Muscle layer of duodenum (tissue), 2 donors: ENCODE measurements at regions not wholly inside any gene's neighbourhood (a gene's known extent, or its start where the extent isn't known, plus 50 kb on each side); places are given as distances from the start of the nearest gene placed in this dataset.

Source experiments
- H3K27ac ChIP-seq: one replicate; pipeline ENCODE4 v1.7.0; 2013; ENCODE audit warnings: mild to moderate bottlenecking, low read length
- H3K27me3 ChIP-seq: one replicate; pipeline ENCODE4 v1.7.0; 2013; ENCODE audit warnings: low read depth, mild to moderate bottlenecking, control low read depth, low read length
- H3K36me3 ChIP-seq, 2 donors: one replicate each; pipeline ENCODE4 v1.7.0; 2013; ENCODE audit warnings: low read length in 2 of 2, control low read depth in 1 of 2, mild to moderate bottlenecking in 1 of 2; ENCODE audit not compliant: insufficient read depth in 2 of 2, control insufficient read depth in 1 of 2
- H3K4me1 ChIP-seq, 2 donors: one replicate each; pipeline ENCODE4 v1.7.0; 2013; ENCODE audit warnings: low read length in 2 of 2, mild to moderate bottlenecking in 2 of 2, control low read depth in 1 of 2, moderate library complexity in 1 of 2; ENCODE audit not compliant: insufficient read depth in 2 of 2, control insufficient read depth in 1 of 2
- H3K4me3 ChIP-seq, 2 donors: one replicate each; pipeline ENCODE4 v1.7.0; 2013; ENCODE audit warnings: low read length in 2 of 2, low read depth in 1 of 2, mild to moderate bottlenecking in 1 of 2
- H3K9me3 ChIP-seq, 2 donors: one replicate each; pipeline ENCODE4 v1.7.0; 2013; ENCODE audit warnings: low read length in 2 of 2, control low read depth in 1 of 2, mild to moderate bottlenecking in 1 of 2; ENCODE audit not compliant: control insufficient read depth in 1 of 2
- donor health status: healthy.

DNA sequence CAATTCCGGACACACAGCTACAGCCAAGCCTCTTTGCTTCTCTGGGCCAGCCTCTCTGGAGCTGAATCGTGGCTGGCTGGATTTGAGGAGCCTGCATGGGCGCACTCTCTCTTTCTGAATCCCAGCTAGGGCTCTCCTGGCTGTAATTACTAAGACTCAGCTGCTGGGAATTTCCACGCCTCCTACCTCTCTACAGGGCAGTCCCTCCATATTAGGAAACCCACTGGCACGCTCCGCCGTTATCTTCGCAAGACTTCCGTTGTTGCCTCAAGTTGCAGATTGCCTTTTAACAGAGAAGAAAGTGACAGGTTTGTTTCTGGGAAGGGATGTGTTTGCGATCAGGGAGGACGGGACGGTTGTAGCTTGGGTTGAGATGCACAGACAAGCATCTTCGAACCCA is 188.4 kb upstream of the NLRP1 start:
- Histone ChIP-seq H3K27me3 (no peaks in the 10 kb centered on the region), H3K4me1 (no peaks in the 10 kb centered on the region), H3K4me3 (no peak overlapping the region), H3K36me3 (no peaks in the 10 kb centered on the region), H3K27ac (no peak overlapping the region), H3K9me3 (no peaks in the 10 kb centered on the region)

DNA sequence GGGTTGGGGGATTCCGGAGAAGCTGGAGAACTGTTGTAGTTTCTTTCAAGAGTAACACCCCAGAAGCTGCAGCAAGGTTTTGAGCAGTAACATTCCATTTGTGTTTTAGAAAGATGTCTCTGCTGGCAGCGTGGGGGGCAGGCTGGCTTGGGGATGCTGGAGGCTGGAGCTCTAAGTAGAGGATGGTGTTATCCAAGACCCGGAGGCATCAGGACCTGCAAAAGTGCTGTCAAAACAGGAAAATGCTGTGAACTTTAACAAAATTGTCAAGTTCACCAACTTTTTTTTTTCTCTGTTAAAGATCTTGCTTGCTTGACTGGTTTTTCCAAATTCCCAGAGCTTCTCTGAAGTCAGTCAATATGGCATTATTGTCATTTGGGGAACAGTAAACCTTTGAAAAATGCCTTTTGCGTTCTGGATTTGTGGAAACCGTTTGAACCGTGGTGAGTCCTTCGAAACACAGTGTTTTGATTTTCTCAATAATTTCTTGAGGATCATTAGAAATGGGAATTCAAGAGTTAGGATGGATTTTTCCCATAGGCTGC is 189.6 kb upstream of the NLRP1 start:
- no peaks in the 10 kb centered on the region for H3K27me3 ChIP-seq
- no peak overlapping the region for H3K4me3 ChIP-seq
- no peaks in the 10 kb centered on the region for H3K36me3 ChIP-seq
- H3K9me3 ChIP-seq, result no peaks in the 10 kb centered on the region
- H3K4me1 ChIP-seq, result no peaks in the 10 kb centered on the region
- no peak overlapping the region for H3K27ac ChIP-seq

DNA sequence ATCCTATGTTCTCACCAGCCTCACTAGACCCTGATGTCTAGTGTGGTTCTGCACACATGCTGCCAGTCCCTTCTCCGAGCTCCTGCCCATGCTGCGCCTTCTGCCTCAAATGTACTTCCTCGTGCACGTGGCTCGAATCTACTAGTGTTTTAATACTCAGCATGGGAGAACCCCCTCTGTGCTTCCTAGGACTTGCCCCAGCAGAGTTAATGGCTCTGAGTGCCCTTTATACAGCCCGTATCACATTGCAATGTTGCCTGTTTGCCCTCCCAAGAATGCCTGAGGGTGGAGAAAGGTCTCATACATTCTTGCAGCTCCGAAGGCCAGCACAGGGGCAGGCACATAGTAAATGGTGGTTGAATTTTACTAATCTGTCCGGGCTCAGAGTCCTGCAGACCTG is 190.8 kb upstream of the NLRP1 start:
- Histone ChIP-seq H3K27ac (no peak overlapping the region), H3K9me3 (no peaks in the 10 kb centered on the region), H3K4me1 (no peaks in the 10 kb centered on the region), H3K27me3 (no peaks in the 10 kb centered on the region), H3K36me3 (no peaks in the 10 kb centered on the region), H3K4me3 (no peak overlapping the region)

DNA sequence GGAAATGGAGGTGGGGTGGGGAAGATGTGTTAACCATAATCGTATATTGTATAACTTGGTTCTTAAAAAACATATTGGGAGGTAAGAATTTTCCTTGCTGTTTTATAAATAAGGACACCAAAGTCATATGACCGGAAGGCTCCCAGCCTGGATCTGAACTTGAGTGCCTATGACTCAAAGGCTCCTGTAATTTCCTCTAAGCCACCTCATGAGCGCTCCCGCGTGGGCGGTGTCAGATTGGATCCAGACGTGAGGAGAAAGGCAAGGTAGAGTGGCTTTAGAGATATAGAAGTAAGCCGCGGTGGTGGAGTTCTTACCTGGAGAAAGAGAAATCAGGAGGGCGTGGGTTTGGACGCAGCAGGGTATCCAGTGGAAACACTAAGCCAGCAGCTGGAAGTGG is 196.2 kb upstream of the NLRP1 start:
- no peak overlapping the region for H3K27ac ChIP-seq
- no peak overlapping the region for H3K4me3 ChIP-seq
- H3K27me3 ChIP-seq, result no peaks in the 10 kb centered on the region
- H3K9me3 ChIP-seq, result peaks cover 0 to 19% of the 10 kb centered on the region in 2 donors
- H3K4me1 ChIP-seq, result no peaks in the 10 kb centered on the region
- H3K36me3 ChIP-seq, result no peaks in the 10 kb centered on the region

DNA sequence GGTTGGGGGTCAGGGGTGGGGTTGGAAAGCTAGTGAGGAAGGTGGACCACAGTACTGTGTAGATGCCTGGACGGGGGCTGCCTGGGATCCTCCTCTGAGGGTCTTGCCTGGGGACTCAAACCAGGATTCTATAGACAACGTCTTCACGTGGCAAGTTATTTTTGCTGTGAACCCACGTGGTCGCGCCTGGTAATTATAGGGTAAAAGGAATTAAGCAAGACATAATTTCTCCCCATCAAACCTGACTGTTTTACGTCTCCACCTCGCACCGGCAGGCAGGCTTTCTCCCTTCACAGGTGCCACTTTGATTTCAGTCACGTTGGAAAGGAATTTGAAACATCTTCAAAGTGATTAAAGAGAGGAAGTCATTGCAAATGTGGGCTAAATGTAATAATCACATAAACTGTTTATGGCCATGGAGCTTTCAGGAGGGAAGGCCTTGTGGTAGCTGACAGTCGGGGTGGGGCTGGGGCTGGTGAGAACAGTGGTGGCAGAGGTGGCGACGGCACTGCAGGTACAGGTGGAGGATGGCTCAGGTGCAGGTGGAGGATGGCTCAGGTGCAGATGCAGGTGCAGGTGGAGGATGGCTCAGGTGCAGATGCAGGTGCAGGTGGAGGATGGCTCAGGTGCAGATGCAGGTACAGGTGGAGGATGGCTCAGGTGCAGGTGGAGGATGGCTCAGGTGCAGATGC is 197.1 kb upstream of the NLRP1 start:
- H3K9me3 ChIP-seq, result peaks cover 0 to 19% of the 10 kb centered on the region in 2 donors
- no peak overlapping the region for H3K4me3 ChIP-seq
- no peaks in the 10 kb centered on the region for H3K36me3 ChIP-seq
- no peaks in the 10 kb centered on the region for H3K4me1 ChIP-seq
- H3K27me3 ChIP-seq, result no peaks in the 10 kb centered on the region
- H3K27ac ChIP-seq, result no peak overlapping the region

DNA sequence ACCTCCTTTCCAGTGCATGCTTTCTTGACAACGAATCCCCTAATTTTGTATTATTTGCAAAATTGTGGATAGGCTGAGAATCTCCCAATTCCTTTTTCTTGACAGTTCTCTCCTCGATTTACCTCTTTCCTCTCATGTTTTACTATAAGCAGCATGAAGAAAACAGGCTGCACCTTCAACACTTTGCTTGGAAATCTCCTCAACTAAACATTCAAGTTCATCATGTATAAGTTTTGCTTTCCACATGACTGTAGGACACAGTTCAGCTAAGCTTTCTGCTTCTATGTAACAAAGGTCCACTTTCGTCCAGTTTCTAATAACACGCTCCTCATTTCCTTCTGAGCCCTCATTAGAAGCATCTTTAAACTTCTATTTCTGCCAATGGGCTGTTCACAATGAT is 199.0 kb upstream of the NLRP1 start:
- H3K9me3 ChIP-seq, result peaks cover 0 to 19% of the 10 kb centered on the region in 2 donors
- no peaks in the 10 kb centered on the region for H3K4me1 ChIP-seq
- no peaks in the 10 kb centered on the region for H3K36me3 ChIP-seq
- no peaks in the 10 kb centered on the region for H3K27me3 ChIP-seq
- no peak overlapping the region for H3K4me3 ChIP-seq
- no peak overlapping the region for H3K27ac ChIP-seq

DNA sequence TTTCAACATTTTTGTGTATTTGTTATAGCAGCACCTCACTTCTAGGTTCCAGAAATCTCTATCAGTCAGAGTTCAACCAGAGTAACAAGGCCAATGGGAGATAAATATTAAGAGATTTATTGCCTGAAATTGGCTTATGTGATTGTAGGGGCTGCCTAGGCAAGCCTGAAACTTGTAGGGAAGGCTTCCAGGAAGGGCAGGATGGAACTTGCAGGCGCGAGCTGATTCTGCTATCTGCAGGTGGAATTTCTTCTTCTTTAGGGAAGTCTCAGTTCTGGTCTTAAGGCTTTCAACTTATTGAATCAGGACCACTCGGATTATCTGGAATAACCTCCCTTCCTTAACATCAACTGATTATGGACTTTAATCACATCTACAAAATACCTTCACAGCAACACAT is 199.5 kb upstream of the NLRP1 start:
- no peaks in the 10 kb centered on the region for H3K27me3 ChIP-seq
- H3K36me3 ChIP-seq, result no peaks in the 10 kb centered on the region
- no peak overlapping the region for H3K27ac ChIP-seq
- H3K4me1 ChIP-seq, result no peaks in the 10 kb centered on the region
- H3K4me3 ChIP-seq, result no peak overlapping the region
- H3K9me3 ChIP-seq, result peaks cover 0 to 19% of the 10 kb centered on the region in 2 donors

DNA sequence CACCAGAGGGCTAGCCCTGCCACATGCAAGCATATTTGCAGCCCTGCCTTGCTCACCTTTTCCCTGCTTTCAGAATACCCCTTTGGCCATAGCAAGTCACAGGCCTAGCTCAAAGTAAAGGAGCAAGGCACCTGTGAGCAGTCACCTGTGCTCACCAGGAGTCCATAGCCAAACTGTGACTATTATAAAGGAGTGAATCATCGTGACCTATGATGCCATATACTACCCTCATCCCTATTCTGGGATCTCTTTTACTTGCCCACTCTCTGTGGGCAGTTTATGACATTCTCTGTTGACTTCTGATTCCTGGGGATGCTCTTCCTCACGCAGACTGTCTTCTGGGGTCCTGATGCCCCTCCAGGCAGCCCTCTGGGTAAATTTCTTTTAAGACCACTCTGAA is 200.5 kb upstream of the NLRP1 start:
- Histone ChIP-seq H3K9me3 (peaks cover 0 to 19% of the 10 kb centered on the region in 2 donors), H3K4me3 (no peak overlapping the region), H3K36me3 (no peaks in the 10 kb centered on the region), H3K4me1 (no peaks in the 10 kb centered on the region), H3K27ac (no peak overlapping the region), H3K27me3 (no peaks in the 10 kb centered on the region)

DNA sequence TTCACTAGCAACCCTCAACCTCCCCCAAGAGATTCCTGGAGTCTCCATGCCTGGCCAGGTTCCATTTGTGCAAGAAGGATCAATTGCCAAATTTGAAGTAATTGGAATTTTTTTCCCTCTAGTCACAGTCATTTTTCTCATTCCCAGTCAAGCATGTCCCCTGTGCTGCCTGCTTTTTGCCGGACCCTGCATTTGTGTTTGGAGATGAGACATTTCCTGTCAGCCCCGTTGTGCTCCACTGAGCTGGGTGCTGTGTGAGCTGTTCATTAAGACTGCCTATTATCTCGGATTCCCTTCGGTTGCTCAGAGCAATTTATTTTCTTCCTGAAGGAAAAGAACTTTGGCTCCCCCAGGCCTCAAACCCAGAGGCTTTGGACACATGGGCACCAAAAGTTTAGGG is 201.0 kb upstream of the NLRP1 start:
- H3K27me3 ChIP-seq, result no peaks in the 10 kb centered on the region
- no peak overlapping the region for H3K4me3 ChIP-seq
- no peaks in the 10 kb centered on the region for H3K36me3 ChIP-seq
- H3K27ac ChIP-seq, result no peak overlapping the region
- H3K4me1 ChIP-seq, result no peaks in the 10 kb centered on the region
- H3K9me3 ChIP-seq, result peaks cover 0 to 19% of the 10 kb centered on the region in 2 donors

DNA sequence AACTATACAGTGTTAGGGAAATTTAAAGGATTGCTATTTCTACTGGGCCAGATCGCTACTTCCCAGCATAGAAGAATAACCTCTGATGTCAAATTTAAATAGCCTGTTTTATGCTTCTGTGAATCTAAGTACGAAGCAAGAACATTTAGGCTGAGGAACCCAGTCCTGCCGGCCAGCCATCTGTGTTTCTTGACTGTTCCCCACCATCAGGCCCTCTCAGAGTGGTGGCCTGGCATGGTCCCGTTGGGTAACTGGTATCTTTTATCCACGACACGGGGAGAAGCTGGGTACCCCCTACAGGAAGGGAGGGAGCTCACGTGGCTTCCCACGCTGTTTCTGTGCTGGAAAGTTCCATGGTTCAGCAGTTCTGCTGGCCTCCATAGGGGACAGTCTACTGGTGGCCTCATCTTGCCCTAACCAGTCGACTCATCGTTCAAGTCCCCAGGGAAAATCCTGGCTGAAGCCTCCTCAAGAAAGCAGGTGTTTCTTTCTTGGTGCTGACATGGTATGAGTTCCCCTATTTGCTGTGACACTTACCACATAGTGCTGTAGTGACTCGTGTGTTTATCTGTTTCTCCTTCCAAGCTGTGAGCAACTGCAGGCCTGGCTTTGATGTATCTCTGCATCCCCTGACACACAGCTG is 201.7 kb upstream of the NLRP1 start:
- Histone ChIP-seq H3K4me3 (no peak overlapping the region), H3K36me3 (no peaks in the 10 kb centered on the region), H3K27ac (no peak overlapping the region), H3K4me1 (no peaks in the 10 kb centered on the region), H3K27me3 (no peaks in the 10 kb centered on the region), H3K9me3 (peaks cover 0 to 19% of the 10 kb centered on the region in 2 donors)

DNA sequence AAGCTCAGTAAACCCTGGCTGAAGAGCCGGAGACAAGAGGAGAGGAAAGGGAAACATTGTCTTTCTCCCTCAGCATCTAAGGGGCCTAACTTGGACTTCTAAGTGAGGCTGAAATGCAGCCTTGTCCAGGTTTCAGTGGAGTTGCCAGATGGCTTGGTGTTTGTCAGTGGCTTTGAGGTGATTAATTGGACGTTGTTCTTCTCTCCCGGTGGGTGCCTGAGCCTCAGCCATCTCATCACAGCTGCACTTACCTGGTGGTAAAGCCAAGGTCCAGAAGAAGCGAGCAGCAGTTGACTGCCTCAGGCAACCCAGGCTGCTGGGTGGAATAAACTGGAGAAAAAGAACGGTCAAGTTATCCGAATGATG is 202.2 kb upstream of the NLRP1 start:
- no peaks in the 10 kb centered on the region for H3K4me1 ChIP-seq
- no peak overlapping the region for H3K4me3 ChIP-seq
- no peaks in the 10 kb centered on the region for H3K36me3 ChIP-seq
- peaks cover 0 to 19% of the 10 kb centered on the region in 2 donors for H3K9me3 ChIP-seq
- H3K27ac ChIP-seq, result no peak overlapping the region
- no peaks in the 10 kb centered on the region for H3K27me3 ChIP-seq
